ENCODE measurements at regions not wholly inside any gene's neighbourhood (a gene's known extent, or its start where the extent isn't known, plus 50 kb on each side); places are given as distances from the start of the nearest gene placed in this dataset.

GRCh38 chr16:50467559-50467942 is 80.6 kb upstream of the NKD1 start:
- no peak for TF ChIP-seq CTCF (IDR thresholded peaks at IDR 0.05)
- TF ChIP-seq POLR2A (IDR thresholded peaks at IDR 0.05): no peak

All from heart left ventricle (tissue), 13 donors.